Superior temporal gyrus (tissue), 1 donor: ENCODE measurements at regions not wholly inside any gene's neighbourhood (a gene's known extent, or its start where the extent isn't known, plus 50 kb on each side); places are given as distances from the start of the nearest gene placed in this dataset.
A peak's percentile ranks its signal among the peaks of the same experiment; 100 is the strongest.
"Not testable (repeated sequence)": the region's sequence is repeated elsewhere in the genome, so short reads cannot be mapped to it uniquely, and the experiment has no call there.

Experiments
- DNase-seq: peaks from one replicate; pipeline ENCODE4 v3.0.0-alpha.2; 2016; ENCODE audit errors: extremely low spot score

- no peak for DNase-seq
Measured at GRCh38 chr6:72457738-72458137, 164.1 kb upstream of the KCNQ5 start.

DNA sequence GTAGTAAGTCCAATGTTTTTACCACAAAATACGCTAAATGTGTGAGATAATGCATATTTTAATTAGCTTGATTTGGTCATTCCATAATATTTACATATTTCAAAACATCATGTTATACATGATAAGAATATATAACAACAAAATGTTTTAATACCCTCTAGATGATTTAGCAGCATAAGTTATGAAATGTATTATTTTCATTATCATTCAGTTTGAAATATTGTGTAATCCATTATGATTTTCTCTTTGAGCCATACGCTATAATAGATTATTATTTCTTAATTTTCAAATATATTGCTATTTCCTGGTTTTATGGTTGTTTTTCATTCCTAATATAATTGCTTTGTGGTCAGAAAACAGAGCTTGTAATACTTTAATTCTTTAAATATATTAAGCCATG is 163.3 kb upstream of the KCNQ5 start:
- DNase-seq, result no peak

GRCh38 chr6:72461144-72461543 is 160.7 kb upstream of the KCNQ5 start:
- no peak for DNase-seq

- DNase-seq, result no peak
Measured at GRCh38 chr6:72464246-72464645, 157.6 kb upstream of the KCNQ5 start.

DNA sequence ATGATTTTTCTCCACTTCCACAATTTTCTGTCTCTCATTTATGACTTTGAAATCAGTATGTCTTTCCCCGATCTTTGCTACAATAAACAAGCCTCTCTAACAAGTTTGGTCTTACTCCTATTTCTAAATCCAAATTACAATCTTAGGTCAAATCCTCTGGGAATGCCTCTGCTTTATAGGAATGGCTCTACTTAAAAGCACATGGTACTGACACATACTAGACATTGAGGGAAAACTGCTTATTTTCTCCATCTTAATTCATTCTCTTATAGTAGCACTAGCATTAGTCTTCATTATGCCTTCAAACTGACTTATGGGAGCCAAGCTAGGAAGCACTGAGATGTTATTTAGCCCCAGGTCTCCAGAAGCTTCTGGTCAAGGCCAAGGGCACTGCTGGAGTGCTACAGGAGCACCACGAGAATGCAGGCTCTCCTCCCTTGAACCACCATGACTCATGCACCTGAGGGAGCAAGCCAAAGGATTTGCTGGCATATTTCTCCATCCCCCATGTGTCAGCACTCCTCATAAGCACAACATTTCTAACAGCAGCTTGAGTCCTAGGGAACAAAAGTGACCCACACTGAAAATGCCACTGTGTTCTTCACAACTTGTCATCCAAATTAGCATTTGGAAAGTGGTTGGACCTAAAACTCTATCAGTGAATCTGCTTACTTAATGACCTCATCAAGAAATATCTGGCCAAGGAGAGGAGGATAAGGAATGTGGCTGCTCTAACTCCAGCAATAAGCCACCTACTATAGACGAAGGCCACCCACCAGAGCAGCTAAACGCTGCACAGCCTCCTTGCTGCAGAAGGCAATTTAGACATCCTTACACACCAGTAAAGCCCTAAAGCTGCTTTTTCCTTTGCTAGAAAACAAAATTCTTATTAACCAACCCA is 156.8 kb upstream of the KCNQ5 start:
- DNase-seq, result no peak

- no peak for DNase-seq
Measured at GRCh38 chr6:72466471-72466870, 155.4 kb upstream of the KCNQ5 start.

DNA sequence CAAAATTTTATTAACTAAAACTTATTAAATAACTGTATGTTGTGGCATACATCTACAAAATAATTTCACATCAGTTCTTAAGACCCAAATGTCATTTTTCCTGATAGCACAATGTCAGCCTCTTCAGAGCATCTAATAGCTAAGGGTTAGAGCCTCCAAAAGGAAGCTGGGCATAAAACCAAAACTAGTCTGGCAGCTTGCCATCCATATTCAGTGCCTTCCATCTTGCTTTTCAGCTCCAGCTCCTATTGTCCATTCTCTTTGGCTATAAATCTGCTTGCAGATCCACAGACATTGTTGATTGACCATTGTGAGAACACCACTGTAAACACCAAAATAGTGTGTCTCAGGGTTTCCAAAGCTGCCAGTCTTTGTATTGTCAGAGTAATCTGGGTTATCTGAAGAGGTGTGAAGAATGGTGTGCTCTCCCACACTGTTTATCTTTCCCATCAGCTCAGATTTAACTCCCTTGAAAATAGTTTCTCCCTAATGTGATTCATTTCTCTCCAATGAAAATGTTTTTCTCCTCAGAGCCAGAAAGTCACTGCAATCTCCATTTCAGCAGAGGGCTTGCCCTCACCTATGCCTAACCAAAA is 154.8 kb upstream of the KCNQ5 start:
- DNase-seq, result peak; percentile 82

GRCh38 chr6:72469406-72469983 is 152.4 kb upstream of the KCNQ5 start:
- not testable (repeated sequence) for DNase-seq

DNA sequence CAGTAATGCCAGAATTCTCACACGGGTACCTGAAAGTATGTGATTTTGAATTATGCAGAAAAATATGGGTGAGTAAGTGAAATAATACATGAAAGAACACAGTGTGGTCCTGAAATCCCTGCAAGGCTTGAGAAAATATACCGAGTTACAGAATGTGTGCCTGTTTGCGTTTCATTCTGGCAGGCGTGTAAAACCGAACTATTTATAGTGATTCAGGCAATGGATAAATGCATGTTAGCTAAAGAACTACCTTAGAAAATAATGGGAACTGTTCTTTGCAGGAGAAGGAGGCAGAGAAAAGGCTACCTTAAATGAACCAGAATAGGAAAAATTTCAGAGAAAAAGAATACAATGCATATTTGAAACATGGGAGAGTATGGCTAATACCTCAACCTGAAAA is 145.8 kb upstream of the KCNQ5 start:
- DNase-seq, result no peak

DNA sequence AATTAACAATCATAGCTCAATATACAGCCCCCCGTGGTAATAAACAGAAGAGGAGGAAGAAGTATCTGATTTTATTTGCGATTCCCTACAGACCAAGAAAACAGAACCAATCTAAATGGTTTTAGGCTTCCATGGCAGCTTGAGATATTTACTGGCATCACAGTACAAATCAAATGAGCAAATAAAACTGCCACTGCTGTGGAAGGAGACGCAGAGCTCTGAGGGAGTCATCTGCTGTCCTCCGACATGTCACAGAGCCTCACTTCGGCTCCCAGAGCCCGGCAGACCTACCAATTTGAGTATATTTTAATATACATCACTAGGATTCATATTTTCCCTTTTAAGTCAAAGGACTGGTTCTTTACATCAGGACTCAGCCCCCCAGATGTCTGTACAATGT is 145.2 kb upstream of the KCNQ5 start:
- no peak for DNase-seq

GRCh38 chr6:72495441-72495840 is 126.4 kb upstream of the KCNQ5 start:
- no peak for DNase-seq

GRCh38 chr6:72497186-72497585 is 124.7 kb upstream of the KCNQ5 start:
- DNase-seq, result no peak

DNA sequence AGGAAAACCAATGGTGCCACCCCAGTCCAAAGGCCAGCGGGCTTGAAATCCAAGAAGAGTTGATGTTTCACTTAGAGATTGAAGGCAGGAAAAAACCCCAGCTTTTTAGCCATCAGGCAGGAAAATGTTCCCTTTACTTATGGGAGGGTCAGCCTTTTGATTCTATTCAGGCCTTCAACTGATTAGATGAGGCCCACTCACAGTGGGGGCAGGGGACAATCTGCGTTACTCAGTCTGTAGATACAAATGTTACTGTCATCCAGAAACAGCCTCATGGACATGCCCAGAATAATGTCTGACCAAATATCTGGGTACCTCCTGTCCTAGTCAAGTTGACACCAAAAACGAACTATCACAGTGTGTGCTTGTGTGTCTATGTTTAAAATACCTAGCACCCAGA is 121.2 kb upstream of the KCNQ5 start:
- DNase-seq, result no peak

DNA sequence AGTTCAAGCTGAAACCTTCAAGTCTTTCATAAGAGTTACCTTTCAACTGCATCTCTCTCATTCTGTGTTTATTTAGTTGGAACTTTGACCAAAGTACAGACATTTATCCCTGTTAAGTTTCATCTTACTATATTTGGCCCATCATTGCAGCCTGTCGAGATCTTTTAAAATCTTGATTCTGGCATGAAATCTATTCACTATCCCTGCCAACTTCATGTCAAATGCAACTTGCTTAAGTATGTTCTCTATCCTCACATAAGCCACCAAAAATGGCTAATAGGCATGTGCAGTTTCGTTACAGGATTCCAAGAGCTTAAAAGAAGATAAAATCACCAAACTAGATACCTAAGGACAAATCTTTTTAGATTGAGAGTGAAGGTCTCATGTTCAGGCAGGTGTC is 117.5 kb upstream of the KCNQ5 start:
- no peak for DNase-seq

- no peak for DNase-seq
Measured at GRCh38 chr6:72505446-72505845, 116.4 kb upstream of the KCNQ5 start.

DNA sequence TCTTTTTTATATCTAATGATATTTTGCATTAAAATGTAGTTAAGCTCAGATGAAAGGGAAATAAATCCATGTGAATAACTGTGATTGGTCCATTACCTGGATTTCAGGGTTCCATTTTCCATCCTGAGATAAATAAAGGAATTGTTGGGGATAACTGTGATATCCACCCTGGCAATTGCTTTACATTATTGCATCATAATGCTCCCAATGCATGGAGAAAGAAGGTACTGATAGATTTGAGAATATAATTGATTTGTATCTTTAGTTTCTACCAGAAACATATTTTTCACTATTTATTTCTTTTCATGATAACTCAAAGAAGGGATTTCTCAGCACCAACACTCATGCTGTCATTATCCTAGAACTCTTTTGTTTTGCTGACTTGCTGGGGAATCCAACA is 102.0 kb upstream of the KCNQ5 start:
- DNase-seq, result no peak

DNA sequence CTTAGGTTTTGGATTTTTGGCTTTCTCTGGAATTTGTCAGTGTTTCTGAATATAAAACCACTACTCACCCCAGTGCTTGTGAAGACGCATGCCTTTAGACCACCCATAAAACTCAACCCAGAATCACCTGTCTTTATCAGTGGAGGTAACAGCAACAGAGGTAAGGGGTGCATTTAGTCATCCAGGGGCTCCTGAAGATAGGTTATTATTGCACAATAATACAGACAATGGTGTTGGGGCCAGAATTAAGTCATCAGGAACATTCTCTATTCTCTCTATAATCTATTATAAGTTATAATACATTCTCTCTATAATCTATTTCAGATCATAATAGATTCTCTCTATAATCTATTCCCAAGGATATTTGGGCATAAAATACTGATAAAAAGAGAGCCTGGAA is 100.2 kb upstream of the KCNQ5 start:
- DNase-seq, result no peak

GRCh38 chr6:72522735-72523141 is 99.1 kb upstream of the KCNQ5 start:
- DNase-seq, result no peak

DNA sequence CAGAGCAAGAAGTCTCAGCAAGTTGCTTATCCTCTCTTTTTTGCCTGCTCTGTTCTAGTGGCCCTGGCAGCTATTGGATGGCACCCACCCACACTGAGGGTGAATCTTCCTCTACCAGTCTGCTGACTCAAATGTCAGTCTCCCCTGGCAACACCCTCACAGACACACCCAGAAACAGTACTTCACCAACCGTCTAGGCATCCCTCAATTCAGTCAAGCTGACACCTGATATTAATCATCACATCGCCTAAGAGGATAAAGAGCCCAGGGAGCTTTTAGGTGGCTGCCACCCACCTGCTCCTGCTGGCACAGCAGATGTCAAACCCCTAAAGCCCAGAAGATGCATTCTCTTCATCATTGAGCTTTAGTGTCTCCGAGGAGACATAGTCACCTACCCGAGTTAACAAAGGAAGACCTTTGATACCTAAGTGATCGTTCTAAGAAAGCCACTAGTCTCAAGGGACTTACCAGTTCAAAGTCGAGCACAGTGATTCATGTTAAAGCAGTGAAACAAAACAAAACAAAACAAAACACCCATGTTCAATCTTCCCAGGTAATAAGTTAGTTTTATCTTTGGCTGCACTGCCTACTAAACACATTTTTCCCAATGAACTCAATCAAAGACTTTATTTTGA is 97.7 kb upstream of the KCNQ5 start:
- no peak for DNase-seq

DNA sequence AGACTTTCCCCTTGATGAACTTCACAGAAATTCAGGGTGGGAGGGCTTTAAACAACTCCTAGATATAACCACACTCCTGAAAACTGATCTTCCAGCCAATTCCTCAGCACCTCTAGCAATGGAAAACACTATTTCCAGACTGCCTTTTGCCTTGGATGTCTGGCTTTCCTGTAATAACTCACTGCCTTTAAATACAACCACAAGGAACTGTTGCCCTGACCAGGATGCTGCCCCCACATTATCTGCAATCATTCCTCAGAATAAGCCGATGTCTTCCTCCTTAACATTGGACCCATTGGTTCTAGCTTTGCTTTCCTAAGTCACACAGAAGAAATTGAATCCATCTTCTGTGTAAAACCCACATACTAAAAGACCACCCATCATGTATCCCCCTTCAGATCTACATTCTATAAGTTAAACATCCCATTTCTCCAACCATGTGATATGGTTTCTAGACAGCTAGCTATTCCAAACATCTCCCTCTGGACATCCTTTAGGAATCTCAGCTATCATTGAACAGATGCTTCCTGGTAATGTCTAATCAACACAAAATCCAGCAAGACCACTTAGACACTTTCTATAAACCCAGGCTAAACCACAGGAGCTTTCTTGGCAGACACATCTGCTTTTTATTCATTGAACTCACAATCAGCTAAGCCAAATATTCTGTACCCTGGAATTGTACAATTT is 95.9 kb upstream of the KCNQ5 start:
- no peak for DNase-seq

- no peak for DNase-seq
Measured at GRCh38 chr6:72530152-72530551, 91.7 kb upstream of the KCNQ5 start.

GRCh38 chr6:72530750-72531149 is 91.1 kb upstream of the KCNQ5 start:
- no peak for DNase-seq
